Neutrophil (primary cell): ENCODE measurements at regions not wholly inside any gene's neighbourhood (a gene's known extent, or its start where the extent isn't known, plus 50 kb on each side); places are given as distances from the start of the nearest gene placed in this dataset.

Experiments
- H3K27ac ChIP-seq: fragments of 200-600 bp; sonication (generic); 2 replicates; pipeline ENCODE4 v1.5.1; 2016; ENCODE audit warnings: mild to moderate bottlenecking, moderate library complexity
- H3K27me3 ChIP-seq: fragments of 200-600 bp; sonication (generic); 2 replicates; pipeline ENCODE4 v1.6.0; 2016; ENCODE audit warnings: mild to moderate bottlenecking
- H3K36me3 ChIP-seq: fragments of 200-600 bp; sonication (generic); 2 replicates; pipeline ENCODE4 v1.5.1; 2017
- H3K4me1 ChIP-seq, 2 experiments: fragments of 200-600 bp in 1 of 2; sonication (generic) in 1 of 2; 1 replicate in 1 of 2; 2 replicates in 1 of 2; pipeline versions ENCODE4 v1.5.1 to v1.6.1; 2013 to 2016; ENCODE audit warnings: low read depth in 1 of 2, low read length in 1 of 2, mild to moderate bottlenecking in 1 of 2, moderate library complexity in 1 of 2; ENCODE audit not compliant: control insufficient read depth in 1 of 2, insufficient read depth in 1 of 2
- H3K4me3 ChIP-seq, 2 experiments: fragments of 200-600 bp in 1 of 2; sonication (generic) in 1 of 2; 1 replicate in 1 of 2; 2 replicates in 1 of 2; pipeline ENCODE4 v1.5.1; 2013 to 2016; ENCODE audit warnings: low read depth in 1 of 2, low read length in 1 of 2, mild to moderate bottlenecking in 1 of 2, moderate library complexity in 1 of 2
- H3K9me3 ChIP-seq: fragments of 200-600 bp; sonication (generic); 2 replicates; pipeline ENCODE4 v1.5.1; 2016
- TF ChIP-seq, protein P1 (sequence below): fragments of 200-600 bp; sonication (generic); IDR thresholded peaks from 2 replicates; pipeline ENCODE4 v1.5.1; 2016; ENCODE audit warnings: antibody characterized with exemption

DNA sequence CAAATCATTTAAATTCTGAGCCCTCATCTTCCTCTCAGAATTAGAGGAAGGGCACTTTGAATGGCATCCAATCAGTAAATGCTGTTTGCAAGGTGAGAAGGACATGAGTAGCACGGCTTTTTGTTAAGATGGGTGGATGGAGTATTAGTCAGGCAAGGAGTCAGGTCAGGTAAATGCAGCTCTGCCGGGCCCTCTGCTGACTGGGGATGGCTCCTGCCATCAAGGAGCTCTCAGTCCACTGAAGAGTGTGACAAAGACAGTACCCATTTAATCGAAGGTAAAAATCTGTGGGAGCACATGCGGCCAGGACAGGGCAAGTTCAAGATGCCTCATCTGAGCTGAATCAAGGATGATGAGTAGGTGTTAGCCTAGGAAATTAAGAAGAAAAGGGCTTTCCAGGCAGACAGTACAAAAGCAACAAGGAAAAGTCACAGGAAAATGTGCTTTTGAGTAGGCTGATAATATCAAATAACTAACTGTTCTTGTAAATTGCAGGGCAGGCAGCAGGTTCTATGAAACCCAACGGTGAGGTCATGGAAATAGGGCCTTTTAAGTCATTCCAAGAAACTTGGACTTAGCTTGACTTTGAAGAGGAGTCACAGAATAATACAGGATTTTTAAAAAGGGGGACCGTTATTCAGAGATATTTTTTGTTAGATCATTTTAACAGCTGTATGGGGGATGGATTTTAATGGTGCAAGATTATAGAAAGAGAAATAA, 670.5 kb upstream of the ARGLU1 start:
- Histone ChIP-seq H3K9me3 (no peaks in the 10 kb centered on the region), H3K36me3 (no peaks in the 10 kb centered on the region), H3K4me3 (no peak overlapping the region), H3K27ac (no peak overlapping the region), H3K4me1 (no peaks in the 10 kb centered on the region), H3K27me3 (no peaks in the 10 kb centered on the region)
- TF ChIP-seq, protein P1, sequence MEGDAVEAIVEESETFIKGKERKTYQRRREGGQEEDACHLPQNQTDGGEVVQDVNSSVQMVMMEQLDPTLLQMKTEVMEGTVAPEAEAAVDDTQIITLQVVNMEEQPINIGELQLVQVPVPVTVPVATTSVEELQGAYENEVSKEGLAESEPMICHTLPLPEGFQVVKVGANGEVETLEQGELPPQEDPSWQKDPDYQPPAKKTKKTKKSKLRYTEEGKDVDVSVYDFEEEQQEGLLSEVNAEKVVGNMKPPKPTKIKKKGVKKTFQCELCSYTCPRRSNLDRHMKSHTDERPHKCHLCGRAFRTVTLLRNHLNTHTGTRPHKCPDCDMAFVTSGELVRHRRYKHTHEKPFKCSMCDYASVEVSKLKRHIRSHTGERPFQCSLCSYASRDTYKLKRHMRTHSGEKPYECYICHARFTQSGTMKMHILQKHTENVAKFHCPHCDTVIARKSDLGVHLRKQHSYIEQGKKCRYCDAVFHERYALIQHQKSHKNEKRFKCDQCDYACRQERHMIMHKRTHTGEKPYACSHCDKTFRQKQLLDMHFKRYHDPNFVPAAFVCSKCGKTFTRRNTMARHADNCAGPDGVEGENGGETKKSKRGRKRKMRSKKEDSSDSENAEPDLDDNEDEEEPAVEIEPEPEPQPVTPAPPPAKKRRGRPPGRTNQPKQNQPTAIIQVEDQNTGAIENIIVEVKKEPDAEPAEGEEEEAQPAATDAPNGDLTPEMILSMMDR, result no peak

DNA sequence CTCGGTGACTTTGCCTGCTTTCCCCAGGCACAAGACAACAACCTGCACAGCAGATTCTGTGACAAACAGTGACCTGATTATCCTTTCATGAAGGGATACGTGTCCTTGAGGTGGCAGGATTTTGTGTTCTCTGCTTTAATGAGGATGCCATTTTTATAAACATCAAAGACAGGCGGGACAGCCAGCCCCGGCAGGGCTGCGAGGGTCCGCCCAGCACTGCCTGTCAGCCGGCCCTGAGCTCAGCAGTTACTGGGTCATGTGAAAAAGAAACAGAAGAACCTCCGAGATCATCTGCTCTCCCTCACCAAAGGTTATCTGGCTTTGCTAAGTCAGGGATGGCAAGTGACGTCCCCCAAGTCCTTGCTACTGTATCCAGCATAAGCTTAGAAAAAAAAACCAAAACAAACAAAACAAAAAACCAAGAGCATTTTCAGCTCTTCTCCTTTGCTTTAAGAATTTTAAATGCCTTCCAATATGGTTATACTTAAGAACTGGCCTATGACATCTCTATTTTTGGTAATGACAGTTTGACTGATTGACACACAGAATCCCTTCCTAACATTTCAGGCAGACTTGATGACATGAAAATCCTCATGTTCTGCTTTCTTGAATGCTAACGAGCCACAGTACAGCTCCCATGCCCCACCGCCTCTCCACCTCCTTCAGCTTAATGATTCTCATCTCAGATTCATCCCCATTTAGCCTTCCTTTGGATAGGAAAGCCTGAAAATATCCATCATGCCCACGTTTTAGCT, 666.6 kb upstream of the ARGLU1 start:
- H3K27me3 ChIP-seq, result no peaks in the 10 kb centered on the region
- no peaks in the 10 kb centered on the region for H3K36me3 ChIP-seq
- H3K4me3 ChIP-seq, result no peak overlapping the region
- no peak overlapping the region for H3K27ac ChIP-seq
- TF ChIP-seq, protein P1, result no peak
- no peaks in the 10 kb centered on the region for H3K9me3 ChIP-seq
- no peaks in the 10 kb centered on the region for H3K4me1 ChIP-seq

DNA sequence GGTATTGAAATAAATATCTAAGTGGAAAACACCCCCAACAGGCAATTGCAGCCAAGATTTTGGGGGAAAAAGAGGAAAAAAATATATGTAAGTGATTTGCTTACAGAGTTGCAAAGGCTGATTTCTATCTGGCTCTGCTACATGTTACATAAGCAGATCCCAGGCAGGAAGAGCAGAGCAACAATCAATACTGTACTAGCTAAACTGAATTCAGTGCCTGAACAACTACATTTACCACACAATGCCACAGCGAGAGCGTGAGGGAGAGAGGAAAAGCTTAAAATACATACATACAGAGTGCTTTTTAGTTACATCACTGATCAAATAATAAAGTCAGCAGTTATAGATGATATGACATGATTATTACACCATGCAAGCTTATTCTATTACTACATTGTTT, 665.6 kb upstream of the ARGLU1 start:
- TF ChIP-seq, protein P1, result no peak
- Histone ChIP-seq H3K27ac (no peak overlapping the region), H3K4me1 (no peaks in the 10 kb centered on the region), H3K27me3 (no peaks in the 10 kb centered on the region), H3K9me3 (no peaks in the 10 kb centered on the region), H3K36me3 (no peaks in the 10 kb centered on the region), H3K4me3 (no peak overlapping the region)

DNA sequence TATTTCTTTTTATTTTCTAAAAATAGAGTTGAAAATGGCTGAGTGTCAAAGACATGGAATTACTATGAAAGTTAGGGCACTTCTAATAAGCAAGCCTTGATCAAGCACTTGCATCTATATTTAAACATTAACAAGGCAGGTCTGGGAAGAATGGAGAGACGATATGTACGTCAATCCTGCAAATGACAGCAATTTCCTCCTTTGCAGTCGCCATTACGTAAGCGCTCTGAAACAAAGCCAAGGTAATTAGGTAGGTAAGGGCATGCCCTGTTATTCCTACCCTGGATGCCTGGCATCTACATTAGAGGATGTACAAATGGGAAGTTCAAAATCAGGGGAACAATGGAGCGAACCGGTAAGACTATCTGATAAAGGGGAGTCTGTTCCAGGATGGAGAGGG, 664.0 kb upstream of the ARGLU1 start:
- Histone ChIP-seq H3K27me3 (no peaks in the 10 kb centered on the region), H3K36me3 (no peaks in the 10 kb centered on the region), H3K9me3 (no peaks in the 10 kb centered on the region), H3K4me3 (no peak overlapping the region), H3K4me1 (no peaks in the 10 kb centered on the region), H3K27ac (no peak overlapping the region)
- TF ChIP-seq, protein P1, result no peak

DNA sequence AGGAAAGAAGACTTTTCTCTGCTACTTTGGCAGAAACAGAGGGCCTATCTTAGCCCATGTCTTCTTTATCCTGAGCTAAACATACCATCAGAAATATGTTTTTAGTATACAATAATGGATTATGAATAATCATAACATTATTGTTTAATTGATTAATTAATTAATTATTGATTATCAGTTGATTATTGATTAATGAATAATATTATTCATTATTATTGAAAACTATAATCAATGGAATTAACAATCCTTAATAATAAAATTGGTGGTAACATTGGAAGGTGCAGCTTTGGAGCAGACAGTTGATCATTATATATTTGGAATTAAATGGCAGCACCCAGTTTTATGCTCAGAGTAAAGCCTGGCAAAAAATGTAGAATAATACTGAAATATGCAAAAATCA, 655.9 kb upstream of the ARGLU1 start:
- Histone ChIP-seq H3K4me1 (no peaks in the 10 kb centered on the region), H3K27me3 (no peaks in the 10 kb centered on the region), H3K36me3 (no peaks in the 10 kb centered on the region), H3K27ac (no peak overlapping the region), H3K9me3 (no peaks in the 10 kb centered on the region), H3K4me3 (no peak overlapping the region)
- TF ChIP-seq, protein P1, result no peak
